ENCODE measurements at regions not wholly inside any gene's neighbourhood (a gene's known extent, or its start where the extent isn't known, plus 50 kb on each side); places are given as distances from the start of the nearest gene placed in this dataset.

DNA sequence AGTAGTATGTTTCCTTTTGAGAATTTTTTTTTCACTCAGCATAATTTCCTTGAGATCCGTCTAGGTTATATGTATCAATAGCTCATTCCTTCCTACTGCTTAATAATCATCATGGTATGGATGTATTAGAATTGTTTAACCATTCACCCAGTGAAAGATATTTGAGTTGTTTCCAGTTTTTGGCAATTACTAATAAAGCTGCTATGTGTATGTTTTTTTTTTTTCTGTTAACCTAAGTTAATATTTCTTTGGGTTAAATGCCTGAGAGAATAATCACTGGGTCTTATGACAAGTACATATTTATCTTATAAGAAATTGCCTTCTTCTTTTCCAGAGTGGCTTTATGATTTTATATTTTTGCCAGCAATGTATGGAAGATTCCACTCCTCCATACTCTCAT, 96.4 kb upstream of the ST6GAL2 start:
- 0% methylated on average over 1 of the region's 1 CpG for WGBS (ENCODE audit: insufficient coverage, low coverage, missing lambda C conversion rate)
- Histone ChIP-seq H3K27me3 (ENCODE audit: control insufficient read depth in 2 of 2, insufficient read depth in 2 of 2, low read length in 2 of 2) (no peaks in the 10 kb centered on the region), H2AFZ (ENCODE audit: low read depth, low read length) (no peak overlapping the region), H3K9me3 (replicated peaks; ENCODE audit: control insufficient read depth, insufficient read depth, low read depth, low read length) (no peaks in the 10 kb centered on the region), H3K4me1 (replicated peaks in 1 of 2; ENCODE audit: control insufficient read depth in 2 of 2, insufficient read depth in 2 of 2, low read length in 2 of 2) (no peaks in the 10 kb centered on the region), H3K9me1 (ENCODE audit: control insufficient read depth, insufficient read depth, low read length) (no peaks in the 10 kb centered on the region), H3K4me2 (ENCODE audit: insufficient read depth, low read length) (no peak overlapping the region), H3K9ac (ENCODE audit: insufficient read depth in 1 of 2, low read depth in 2 of 2, low read length in 2 of 2) (no peak overlapping the region), H4K20me1 (replicated peaks; ENCODE audit: control insufficient read depth, insufficient read depth, low read length) (no peaks in the 10 kb centered on the region), H3K36me3 (ENCODE audit: control insufficient read depth, insufficient read depth, low read length) (no peaks in the 10 kb centered on the region), H3K27ac (ENCODE audit: extremely low read depth, low read depth, low read length) (no peak overlapping the region), H3K4me3 (no peak overlapping the region), H3K79me2 (ENCODE audit: control insufficient read depth, insufficient read depth, low read length) (no peaks in the 10 kb centered on the region)
- in situ Hi-C loops (cut with MboI) (no loop called here), intact Hi-C loops (cut with micrococcal nuclease) (no loop called here)
- BruUV-seq (replicated peaks), result no TSS peak
- FAIRE-seq (no peak), DNase-seq (ENCODE audit: extremely low read depth in 1 of 4, low spot score in 3 of 4) (no peak), ATAC-seq (no peak)
- ChIA-PET CTCF (ENCODE audit: low intra/inter-chr PET ratio) (no interaction called here), POLR2A (interaction anchor here (0.6 to 0.9 kb wide), 2 partner anchors 10 to 358 kb away, joined by 3 to 4 read pairs; no protein-coding TSS in a partner anchor)
- TF ChIP-seq, protein P1, sequence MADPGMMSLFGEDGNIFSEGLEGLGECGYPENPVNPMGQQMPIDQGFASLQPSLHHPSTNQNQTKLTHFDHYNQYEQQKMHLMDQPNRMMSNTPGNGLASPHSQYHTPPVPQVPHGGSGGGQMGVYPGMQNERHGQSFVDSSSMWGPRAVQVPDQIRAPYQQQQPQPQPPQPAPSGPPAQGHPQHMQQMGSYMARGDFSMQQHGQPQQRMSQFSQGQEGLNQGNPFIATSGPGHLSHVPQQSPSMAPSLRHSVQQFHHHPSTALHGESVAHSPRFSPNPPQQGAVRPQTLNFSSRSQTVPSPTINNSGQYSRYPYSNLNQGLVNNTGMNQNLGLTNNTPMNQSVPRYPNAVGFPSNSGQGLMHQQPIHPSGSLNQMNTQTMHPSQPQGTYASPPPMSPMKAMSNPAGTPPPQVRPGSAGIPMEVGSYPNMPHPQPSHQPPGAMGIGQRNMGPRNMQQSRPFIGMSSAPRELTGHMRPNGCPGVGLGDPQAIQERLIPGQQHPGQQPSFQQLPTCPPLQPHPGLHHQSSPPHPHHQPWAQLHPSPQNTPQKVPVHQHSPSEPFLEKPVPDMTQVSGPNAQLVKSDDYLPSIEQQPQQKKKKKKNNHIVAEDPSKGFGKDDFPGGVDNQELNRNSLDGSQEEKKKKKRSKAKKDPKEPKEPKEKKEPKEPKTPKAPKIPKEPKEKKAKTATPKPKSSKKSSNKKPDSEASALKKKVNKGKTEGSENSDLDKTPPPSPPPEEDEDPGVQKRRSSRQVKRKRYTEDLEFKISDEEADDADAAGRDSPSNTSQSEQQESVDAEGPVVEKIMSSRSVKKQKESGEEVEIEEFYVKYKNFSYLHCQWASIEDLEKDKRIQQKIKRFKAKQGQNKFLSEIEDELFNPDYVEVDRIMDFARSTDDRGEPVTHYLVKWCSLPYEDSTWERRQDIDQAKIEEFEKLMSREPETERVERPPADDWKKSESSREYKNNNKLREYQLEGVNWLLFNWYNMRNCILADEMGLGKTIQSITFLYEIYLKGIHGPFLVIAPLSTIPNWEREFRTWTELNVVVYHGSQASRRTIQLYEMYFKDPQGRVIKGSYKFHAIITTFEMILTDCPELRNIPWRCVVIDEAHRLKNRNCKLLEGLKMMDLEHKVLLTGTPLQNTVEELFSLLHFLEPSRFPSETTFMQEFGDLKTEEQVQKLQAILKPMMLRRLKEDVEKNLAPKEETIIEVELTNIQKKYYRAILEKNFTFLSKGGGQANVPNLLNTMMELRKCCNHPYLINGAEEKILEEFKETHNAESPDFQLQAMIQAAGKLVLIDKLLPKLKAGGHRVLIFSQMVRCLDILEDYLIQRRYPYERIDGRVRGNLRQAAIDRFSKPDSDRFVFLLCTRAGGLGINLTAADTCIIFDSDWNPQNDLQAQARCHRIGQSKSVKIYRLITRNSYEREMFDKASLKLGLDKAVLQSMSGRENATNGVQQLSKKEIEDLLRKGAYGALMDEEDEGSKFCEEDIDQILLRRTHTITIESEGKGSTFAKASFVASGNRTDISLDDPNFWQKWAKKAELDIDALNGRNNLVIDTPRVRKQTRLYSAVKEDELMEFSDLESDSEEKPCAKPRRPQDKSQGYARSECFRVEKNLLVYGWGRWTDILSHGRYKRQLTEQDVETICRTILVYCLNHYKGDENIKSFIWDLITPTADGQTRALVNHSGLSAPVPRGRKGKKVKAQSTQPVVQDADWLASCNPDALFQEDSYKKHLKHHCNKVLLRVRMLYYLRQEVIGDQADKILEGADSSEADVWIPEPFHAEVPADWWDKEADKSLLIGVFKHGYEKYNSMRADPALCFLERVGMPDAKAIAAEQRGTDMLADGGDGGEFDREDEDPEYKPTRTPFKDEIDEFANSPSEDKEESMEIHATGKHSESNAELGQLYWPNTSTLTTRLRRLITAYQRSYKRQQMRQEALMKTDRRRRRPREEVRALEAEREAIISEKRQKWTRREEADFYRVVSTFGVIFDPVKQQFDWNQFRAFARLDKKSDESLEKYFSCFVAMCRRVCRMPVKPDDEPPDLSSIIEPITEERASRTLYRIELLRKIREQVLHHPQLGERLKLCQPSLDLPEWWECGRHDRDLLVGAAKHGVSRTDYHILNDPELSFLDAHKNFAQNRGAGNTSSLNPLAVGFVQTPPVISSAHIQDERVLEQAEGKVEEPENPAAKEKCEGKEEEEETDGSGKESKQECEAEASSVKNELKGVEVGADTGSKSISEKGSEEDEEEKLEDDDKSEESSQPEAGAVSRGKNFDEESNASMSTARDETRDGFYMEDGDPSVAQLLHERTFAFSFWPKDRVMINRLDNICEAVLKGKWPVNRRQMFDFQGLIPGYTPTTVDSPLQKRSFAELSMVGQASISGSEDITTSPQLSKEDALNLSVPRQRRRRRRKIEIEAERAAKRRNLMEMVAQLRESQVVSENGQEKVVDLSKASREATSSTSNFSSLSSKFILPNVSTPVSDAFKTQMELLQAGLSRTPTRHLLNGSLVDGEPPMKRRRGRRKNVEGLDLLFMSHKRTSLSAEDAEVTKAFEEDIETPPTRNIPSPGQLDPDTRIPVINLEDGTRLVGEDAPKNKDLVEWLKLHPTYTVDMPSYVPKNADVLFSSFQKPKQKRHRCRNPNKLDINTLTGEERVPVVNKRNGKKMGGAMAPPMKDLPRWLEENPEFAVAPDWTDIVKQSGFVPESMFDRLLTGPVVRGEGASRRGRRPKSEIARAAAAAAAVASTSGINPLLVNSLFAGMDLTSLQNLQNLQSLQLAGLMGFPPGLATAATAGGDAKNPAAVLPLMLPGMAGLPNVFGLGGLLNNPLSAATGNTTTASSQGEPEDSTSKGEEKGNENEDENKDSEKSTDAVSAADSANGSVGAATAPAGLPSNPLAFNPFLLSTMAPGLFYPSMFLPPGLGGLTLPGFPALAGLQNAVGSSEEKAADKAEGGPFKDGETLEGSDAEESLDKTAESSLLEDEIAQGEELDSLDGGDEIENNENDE (IDR thresholded peaks at IDR 0.05; ENCODE audit: low read depth, low read length), result no peak
- TF ChIP-seq DDX20 (tag; IDR thresholded peaks at IDR 0.05; ENCODE audit: low read depth) (no peak), KLF13 (tag; IDR thresholded peaks at IDR 0.05; ENCODE audit: borderline replicate concordance, low read depth) (no peak), CBX1 (IDR thresholded peaks at IDR 0.05; ENCODE audit: low read depth) (no peak), CBX8 (IDR thresholded peaks at IDR 0.05; ENCODE audit: borderline replicate concordance, extremely low read depth, low read depth, low read length, poor library complexity, severe bottlenecking) (no peak), PRMT5 (CRISPR knock-in tag; IDR thresholded peaks at IDR 0.05) (no peak), CCAR2 (IDR thresholded peaks at IDR 0.05; ENCODE audit: low read depth, low read length) (no peak), LEF1 (IDR thresholded peaks at IDR 0.05) (no peak), CREM (IDR thresholded peaks at IDR 0.05; ENCODE audit: low read depth) (no peak)
- TF ChIP-seq, protein P2, sequence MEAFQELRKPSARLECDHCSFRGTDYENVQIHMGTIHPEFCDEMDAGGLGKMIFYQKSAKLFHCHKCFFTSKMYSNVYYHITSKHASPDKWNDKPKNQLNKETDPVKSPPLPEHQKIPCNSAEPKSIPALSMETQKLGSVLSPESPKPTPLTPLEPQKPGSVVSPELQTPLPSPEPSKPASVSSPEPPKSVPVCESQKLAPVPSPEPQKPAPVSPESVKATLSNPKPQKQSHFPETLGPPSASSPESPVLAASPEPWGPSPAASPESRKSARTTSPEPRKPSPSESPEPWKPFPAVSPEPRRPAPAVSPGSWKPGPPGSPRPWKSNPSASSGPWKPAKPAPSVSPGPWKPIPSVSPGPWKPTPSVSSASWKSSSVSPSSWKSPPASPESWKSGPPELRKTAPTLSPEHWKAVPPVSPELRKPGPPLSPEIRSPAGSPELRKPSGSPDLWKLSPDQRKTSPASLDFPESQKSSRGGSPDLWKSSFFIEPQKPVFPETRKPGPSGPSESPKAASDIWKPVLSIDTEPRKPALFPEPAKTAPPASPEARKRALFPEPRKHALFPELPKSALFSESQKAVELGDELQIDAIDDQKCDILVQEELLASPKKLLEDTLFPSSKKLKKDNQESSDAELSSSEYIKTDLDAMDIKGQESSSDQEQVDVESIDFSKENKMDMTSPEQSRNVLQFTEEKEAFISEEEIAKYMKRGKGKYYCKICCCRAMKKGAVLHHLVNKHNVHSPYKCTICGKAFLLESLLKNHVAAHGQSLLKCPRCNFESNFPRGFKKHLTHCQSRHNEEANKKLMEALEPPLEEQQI (IDR thresholded peaks at IDR 0.05), result no peak

Data from K562 (cell line).